Gastrocnemius medialis (tissue), 4 donors: ENCODE measurements at regions not wholly inside any gene's neighbourhood (a gene's known extent, or its start where the extent isn't known, plus 50 kb on each side); places are given as distances from the start of the nearest gene placed in this dataset.

Experiments used
- CTCF ChIP-seq, 5 experiments: fragments of 450-650 bp in 3 of 5; fragments of 200-600 bp in 2 of 5; sonication (generic) in 2 of 5; IDR thresholded peaks in 4 of 5; conservative IDR thresholded peaks in 1 of 5; 1 replicate in 4 of 5; 2 replicates in 1 of 5; pipeline ENCODE4 v1.5.1; 2016 to 2019; ENCODE audit warnings: antibody characterized with exemption in 5 of 5, mild to moderate bottlenecking in 3 of 5, moderate library complexity in 3 of 5
- POLR2A ChIP-seq, 2 donors: fragments of 450-650 bp; IDR thresholded peaks; one replicate each; pipeline ENCODE4 v1.6.1; 2017; ENCODE audit warnings: antibody characterized with exemption in 2 of 2, mild to moderate bottlenecking in 2 of 2, moderate library complexity in 2 of 2

DNA sequence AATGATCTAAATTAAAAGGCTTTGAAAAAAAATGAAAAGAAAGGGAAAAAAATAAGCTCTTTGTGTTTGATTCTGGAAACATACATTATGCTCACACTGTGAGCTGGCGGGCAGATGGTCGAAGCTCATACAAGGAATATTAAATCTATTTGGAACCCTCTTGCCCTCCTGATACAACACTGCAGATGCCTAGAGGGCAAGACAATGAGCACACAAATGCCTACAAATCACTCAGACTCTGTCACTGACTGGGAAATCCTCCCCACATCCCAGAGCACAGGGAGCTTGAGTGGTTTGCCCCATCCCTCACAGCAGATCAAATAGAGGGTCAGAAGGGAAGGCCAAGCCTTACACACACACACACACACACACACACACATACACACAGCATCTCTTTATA, 320.4 kb downstream of the HNRNPD start:
- TF ChIP-seq CTCF (IDR thresholded peaks at IDR 0.05 in 4 of 5, conservative IDR thresholded peaks at IDR 0.05 in 1 of 5): no peak
- no peak for TF ChIP-seq POLR2A (IDR thresholded peaks at IDR 0.05)
